ENCODE measurements at regions not wholly inside any gene's neighbourhood (a gene's known extent, or its start where the extent isn't known, plus 50 kb on each side); places are given as distances from the start of the nearest gene placed in this dataset.

DNA sequence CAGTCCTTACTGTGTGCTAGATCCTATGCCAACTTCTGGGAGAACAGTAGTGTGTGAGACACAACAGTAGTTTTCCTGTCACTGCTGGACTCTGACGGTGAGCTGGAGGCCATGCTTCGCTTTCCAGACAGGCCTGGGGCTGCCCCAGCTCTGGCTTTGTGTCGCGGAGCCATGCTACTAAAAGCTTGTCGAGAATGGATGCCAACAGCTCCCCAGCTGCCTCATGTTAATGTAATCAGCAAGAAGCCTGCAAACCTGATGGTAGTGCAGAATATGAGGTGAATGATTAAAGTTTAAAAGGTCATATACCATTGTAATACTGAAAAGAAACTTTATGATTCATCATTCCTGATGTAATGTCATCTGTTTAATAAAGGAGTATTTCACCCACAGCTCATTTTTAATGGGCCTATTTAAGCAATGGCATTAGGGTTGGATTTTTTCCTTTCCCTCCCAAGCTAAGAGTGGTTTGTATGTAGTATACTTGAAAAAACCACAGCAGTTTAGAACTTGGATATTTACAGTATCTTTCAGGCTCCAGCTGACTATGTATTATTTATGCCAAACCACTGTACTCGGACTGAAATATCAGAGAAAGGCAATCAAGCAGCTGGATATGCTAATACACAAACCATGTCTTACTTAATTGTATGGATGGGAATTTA is 343.0 kb downstream of the NUF2 start:
- intact Hi-C loops (cut with DNase I; ENCODE audit: low total_unique reads) = no loop called here
- Histone ChIP-seq H3K27ac (no peak overlapping the region), H3K4me1 (no peaks in the 10 kb centered on the region), H3K4me3 (no peak overlapping the region), H3K9me3 (no peaks in the 10 kb centered on the region), H3K36me3 (ENCODE audit: low read depth, missing control alignments) (no peaks in the 10 kb centered on the region), H3K27me3 (no peaks in the 10 kb centered on the region)
- WGBS, 2 donors = 82 to 88% methylated on average over 6 of the region's 6 CpGs
- TF ChIP-seq POLR2A (IDR thresholded peaks at IDR 0.05) (no peak), CTCF (IDR thresholded peaks at IDR 0.05) (no peak)
- DNase-seq = no peak

GRCh38 chr1:163668472-163668871 is 346.7 kb downstream of the NUF2 start:
- Histone ChIP-seq H3K4me3 (no peak overlapping the region), H3K27ac (no peak overlapping the region), H3K9me3 (no peaks in the 10 kb centered on the region), H3K27me3 (no peaks in the 10 kb centered on the region), H3K4me1 (no peaks in the 10 kb centered on the region), H3K36me3 (ENCODE audit: low read depth, missing control alignments) (no peaks in the 10 kb centered on the region)
- DNase-seq = no peak
- intact Hi-C loops (cut with DNase I; ENCODE audit: low total_unique reads) = no loop called here
- WGBS, 2 donors = 81 to 85% methylated on average over 2 of the region's 2 CpGs
- TF ChIP-seq POLR2A (IDR thresholded peaks at IDR 0.05) (no peak), CTCF (IDR thresholded peaks at IDR 0.05) (no peak)

DNA sequence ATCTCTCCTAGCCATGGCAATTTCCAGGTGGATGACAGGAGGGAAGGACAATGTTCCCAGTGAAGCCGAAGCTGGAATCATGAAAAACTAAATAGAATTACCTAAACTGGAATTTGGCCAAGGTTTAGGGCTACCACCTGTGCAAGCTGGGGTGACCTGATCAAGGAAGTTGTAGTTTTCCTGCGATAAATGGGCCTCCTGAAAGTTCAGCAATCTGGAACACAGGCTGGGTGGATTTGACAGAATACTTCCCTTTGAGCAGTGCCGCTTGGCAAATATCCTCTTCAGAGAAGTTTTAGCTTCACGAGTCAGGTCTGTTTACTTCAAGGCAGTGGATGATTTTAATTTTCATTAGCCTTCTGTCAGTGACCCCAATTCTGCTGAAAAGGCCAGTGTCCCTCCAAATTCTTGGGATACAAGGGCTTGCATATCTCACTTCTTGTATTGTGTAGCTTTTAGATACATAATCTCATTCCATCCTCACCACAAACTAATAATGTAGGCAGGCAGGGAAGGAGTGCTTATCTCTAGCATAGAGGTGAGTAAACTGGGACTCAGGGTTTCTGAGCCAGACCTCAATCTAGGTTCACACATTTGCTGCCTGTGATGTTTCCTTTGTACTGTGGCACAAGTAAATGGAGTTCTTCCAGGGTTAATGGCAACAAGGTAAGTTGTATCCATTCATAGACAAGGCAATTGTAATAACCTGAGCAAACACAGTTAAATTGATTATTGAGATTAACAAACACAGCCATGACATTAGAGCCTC is 349.4 kb downstream of the NUF2 start:
- Histone ChIP-seq H3K4me1 (no peaks in the 10 kb centered on the region), H3K4me3 (no peak overlapping the region), H3K36me3 (ENCODE audit: low read depth, missing control alignments) (no peaks in the 10 kb centered on the region), H3K27me3 (no peaks in the 10 kb centered on the region), H3K27ac (no peak overlapping the region), H3K9me3 (no peaks in the 10 kb centered on the region)
- intact Hi-C loops (cut with DNase I; ENCODE audit: low total_unique reads) = no loop called here
- 76 to 86% methylated on average over 4 of the region's 4 CpGs for WGBS, 2 donors
- no peak for TF ChIP-seq POLR2A (IDR thresholded peaks at IDR 0.05)
- TF ChIP-seq CTCF (IDR thresholded peaks at IDR 0.05) = no peak
- DNase-seq = no peak

GRCh38 chr1:163672976-163673758 is 351.4 kb downstream of the NUF2 start:
- no peak for TF ChIP-seq POLR2A (IDR thresholded peaks at IDR 0.05)
- no peak for TF ChIP-seq CTCF (IDR thresholded peaks at IDR 0.05)
- Histone ChIP-seq H3K27ac (no peak overlapping the region), H3K4me3 (no peak overlapping the region), H3K36me3 (ENCODE audit: low read depth, missing control alignments) (no peaks in the 10 kb centered on the region), H3K4me1 (no peaks in the 10 kb centered on the region), H3K27me3 (no peaks in the 10 kb centered on the region), H3K9me3 (no peaks in the 10 kb centered on the region)
- intact Hi-C loops (cut with DNase I; ENCODE audit: low total_unique reads) = no loop called here
- DNase-seq = no peak
- 56 to 59% methylated on average over 9 of the region's 9 CpGs for WGBS, 2 donors

Data from testis (tissue), 2 donors.